22Rv1 (cell line): ENCODE measurements at regions not wholly inside any gene's neighbourhood (a gene's known extent, or its start where the extent isn't known, plus 50 kb on each side); places are given as distances from the start of the nearest gene placed in this dataset.

ENCODE experiments used
- ZFX ChIP-seq: fragments of 450-650 bp; IDR thresholded peaks from 2 replicates; pipeline ENCODE4 v1.6.1; 2017; ENCODE audit warnings: antibody characterized with exemption, borderline replicate concordance
- TF ChIP-seq, protein P1 (sequence below): fragments of 450-650 bp; IDR thresholded peaks from 2 replicates; pipeline ENCODE4 v1.5.1; 2017; ENCODE audit warnings: mild to moderate bottlenecking

DNA sequence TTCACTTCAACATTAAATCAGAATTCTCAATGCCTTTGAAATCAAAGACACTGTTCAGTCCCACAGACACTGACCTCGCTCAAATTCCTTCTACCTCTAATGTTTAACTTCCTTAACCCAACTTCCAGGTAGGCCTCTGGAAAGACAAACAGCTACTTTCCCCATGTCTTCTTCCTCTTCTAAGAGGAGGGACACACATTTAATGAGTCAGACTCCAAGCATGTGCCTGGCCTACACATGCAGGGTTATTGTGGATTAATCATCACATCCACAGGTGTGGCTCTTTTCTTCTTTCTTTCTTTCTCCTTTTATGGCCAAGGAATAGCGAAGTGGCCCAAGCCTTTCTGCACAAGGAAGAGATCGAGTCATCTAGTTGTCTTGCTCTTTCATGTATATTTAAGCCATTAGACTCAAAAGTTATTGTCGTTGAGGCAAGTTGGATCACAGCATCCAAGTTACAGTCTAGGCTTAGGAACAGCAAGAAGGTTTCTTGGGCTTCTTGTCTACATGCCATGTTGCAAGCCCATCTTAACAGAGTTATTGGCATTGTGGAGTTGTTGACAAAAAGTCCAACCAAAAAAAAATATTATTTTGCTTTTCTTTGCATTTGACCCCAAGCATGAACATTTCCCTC is 387.8 kb downstream of the IRS1 start:
- TF ChIP-seq, protein P1, sequence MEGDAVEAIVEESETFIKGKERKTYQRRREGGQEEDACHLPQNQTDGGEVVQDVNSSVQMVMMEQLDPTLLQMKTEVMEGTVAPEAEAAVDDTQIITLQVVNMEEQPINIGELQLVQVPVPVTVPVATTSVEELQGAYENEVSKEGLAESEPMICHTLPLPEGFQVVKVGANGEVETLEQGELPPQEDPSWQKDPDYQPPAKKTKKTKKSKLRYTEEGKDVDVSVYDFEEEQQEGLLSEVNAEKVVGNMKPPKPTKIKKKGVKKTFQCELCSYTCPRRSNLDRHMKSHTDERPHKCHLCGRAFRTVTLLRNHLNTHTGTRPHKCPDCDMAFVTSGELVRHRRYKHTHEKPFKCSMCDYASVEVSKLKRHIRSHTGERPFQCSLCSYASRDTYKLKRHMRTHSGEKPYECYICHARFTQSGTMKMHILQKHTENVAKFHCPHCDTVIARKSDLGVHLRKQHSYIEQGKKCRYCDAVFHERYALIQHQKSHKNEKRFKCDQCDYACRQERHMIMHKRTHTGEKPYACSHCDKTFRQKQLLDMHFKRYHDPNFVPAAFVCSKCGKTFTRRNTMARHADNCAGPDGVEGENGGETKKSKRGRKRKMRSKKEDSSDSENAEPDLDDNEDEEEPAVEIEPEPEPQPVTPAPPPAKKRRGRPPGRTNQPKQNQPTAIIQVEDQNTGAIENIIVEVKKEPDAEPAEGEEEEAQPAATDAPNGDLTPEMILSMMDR: no peak
- no peak for TF ChIP-seq ZFX
